Body of pancreas (tissue), 4 donors: ENCODE measurements at regions not wholly inside any gene's neighbourhood (a gene's known extent, or its start where the extent isn't known, plus 50 kb on each side); places are given as distances from the start of the nearest gene placed in this dataset.

ENCODE experiments used
- POLR2A ChIP-seq, 3 donors: fragments of 450-650 bp; IDR thresholded peaks; one replicate each; pipeline ENCODE4 v1.6.1; 2016; ENCODE audit warnings: antibody characterized with exemption in 3 of 3, mild to moderate bottlenecking in 2 of 3
- TF ChIP-seq, protein P1 (sequence below), 7 experiments: fragments of 450-650 bp in 4 of 7; fragments of 200-600 bp in 3 of 7; sonication (generic) in 3 of 7; IDR thresholded peaks; one replicate each; pipeline ENCODE4 v1.5.1; 2016 to 2019; ENCODE audit warnings: antibody characterized with exemption in 7 of 7

GRCh38 chr3:62938583-62938982 lies 63.4 kb upstream of the CADPS start:
- TF ChIP-seq, protein P1, sequence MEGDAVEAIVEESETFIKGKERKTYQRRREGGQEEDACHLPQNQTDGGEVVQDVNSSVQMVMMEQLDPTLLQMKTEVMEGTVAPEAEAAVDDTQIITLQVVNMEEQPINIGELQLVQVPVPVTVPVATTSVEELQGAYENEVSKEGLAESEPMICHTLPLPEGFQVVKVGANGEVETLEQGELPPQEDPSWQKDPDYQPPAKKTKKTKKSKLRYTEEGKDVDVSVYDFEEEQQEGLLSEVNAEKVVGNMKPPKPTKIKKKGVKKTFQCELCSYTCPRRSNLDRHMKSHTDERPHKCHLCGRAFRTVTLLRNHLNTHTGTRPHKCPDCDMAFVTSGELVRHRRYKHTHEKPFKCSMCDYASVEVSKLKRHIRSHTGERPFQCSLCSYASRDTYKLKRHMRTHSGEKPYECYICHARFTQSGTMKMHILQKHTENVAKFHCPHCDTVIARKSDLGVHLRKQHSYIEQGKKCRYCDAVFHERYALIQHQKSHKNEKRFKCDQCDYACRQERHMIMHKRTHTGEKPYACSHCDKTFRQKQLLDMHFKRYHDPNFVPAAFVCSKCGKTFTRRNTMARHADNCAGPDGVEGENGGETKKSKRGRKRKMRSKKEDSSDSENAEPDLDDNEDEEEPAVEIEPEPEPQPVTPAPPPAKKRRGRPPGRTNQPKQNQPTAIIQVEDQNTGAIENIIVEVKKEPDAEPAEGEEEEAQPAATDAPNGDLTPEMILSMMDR (IDR thresholded peaks at IDR 0.05): no peak
- no peak for TF ChIP-seq POLR2A (IDR thresholded peaks at IDR 0.05)
